SK-N-SH (cell line): ENCODE measurements at regions not wholly inside any gene's neighbourhood (a gene's known extent, or its start where the extent isn't known, plus 50 kb on each side); places are given as distances from the start of the nearest gene placed in this dataset.

Source experiments
- EZH2phosphoT487 ChIP-seq: fragments of 200-600 bp; sonication (generic); IDR thresholded peaks from 2 replicates; pipeline ENCODE4 v1.6.1; 2017; ENCODE audit warnings: low read depth, mixed run types, mild to moderate bottlenecking, antibody characterized with exemption, moderate library complexity, borderline replicate concordance
- FOXM1 ChIP-seq: IDR thresholded peaks from 2 replicates; pipeline ENCODE4 v1.4.0; 2012; ENCODE audit warnings: low read depth, mild to moderate bottlenecking
- GABPA ChIP-seq: IDR thresholded peaks from 2 replicates; pipeline ENCODE4 v1.4.0; 2012; ENCODE audit warnings: low read depth, mild to moderate bottlenecking
- MEF2A ChIP-seq: IDR thresholded peaks from 2 replicates; pipeline ENCODE4 v1.4.0; 2012; ENCODE audit warnings: low read depth, borderline replicate concordance
- NRF1 ChIP-seq: IDR thresholded peaks from 2 replicates; pipeline ENCODE4 v1.6.1; 2012; ENCODE audit warnings: low read depth, mild to moderate bottlenecking, low read length
- PBX3 ChIP-seq: IDR thresholded peaks from 2 replicates; pipeline ENCODE4; 2012
- POLR2AphosphoS5 ChIP-seq: IDR thresholded peaks from 2 replicates; pipeline ENCODE4 v1.6.1; 2012; ENCODE audit warnings: low read depth, low read length
- RCOR1 ChIP-seq: fragments of 150-350 bp; IDR thresholded peaks from 2 replicates; pipeline ENCODE4 v1.6.1; 2017; ENCODE audit warnings: antibody characterized with exemption, low read length
- SMC3 ChIP-seq: IDR thresholded peaks from 2 replicates; pipeline ENCODE4 v1.6.1; 2012; ENCODE audit warnings: low read depth, low read length, improper control_type of control experiment
- TCF12 ChIP-seq: IDR thresholded peaks from 2 replicates; pipeline ENCODE4 v1.4.0; 2012
- TF ChIP-seq, protein P1 (sequence below): fragments of 200-600 bp; sonication (generic); IDR thresholded peaks from 2 replicates; pipeline ENCODE4 v1.6.1; 2017; ENCODE audit warnings: antibody characterized with exemption, mild to moderate bottlenecking, moderate library complexity
- TF ChIP-seq, protein P2 (sequence below): IDR thresholded peaks from 2 replicates; pipeline ENCODE4 v1.4.0; 2012; ENCODE audit warnings: low read depth
- TF ChIP-seq, protein P3 (sequence below): IDR thresholded peaks from 2 replicates; pipeline ENCODE4 v1.6.1; 2012; ENCODE audit warnings: mild to moderate bottlenecking, low read depth, low read length, moderate library complexity

GRCh38 chr6:65771946-65772345, 64.9 kb upstream of the EYS start:
- TF ChIP-seq, protein P1, sequence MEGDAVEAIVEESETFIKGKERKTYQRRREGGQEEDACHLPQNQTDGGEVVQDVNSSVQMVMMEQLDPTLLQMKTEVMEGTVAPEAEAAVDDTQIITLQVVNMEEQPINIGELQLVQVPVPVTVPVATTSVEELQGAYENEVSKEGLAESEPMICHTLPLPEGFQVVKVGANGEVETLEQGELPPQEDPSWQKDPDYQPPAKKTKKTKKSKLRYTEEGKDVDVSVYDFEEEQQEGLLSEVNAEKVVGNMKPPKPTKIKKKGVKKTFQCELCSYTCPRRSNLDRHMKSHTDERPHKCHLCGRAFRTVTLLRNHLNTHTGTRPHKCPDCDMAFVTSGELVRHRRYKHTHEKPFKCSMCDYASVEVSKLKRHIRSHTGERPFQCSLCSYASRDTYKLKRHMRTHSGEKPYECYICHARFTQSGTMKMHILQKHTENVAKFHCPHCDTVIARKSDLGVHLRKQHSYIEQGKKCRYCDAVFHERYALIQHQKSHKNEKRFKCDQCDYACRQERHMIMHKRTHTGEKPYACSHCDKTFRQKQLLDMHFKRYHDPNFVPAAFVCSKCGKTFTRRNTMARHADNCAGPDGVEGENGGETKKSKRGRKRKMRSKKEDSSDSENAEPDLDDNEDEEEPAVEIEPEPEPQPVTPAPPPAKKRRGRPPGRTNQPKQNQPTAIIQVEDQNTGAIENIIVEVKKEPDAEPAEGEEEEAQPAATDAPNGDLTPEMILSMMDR: no peak
- TF ChIP-seq, protein P2, sequence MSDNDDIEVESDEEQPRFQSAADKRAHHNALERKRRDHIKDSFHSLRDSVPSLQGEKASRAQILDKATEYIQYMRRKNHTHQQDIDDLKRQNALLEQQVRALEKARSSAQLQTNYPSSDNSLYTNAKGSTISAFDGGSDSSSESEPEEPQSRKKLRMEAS: no peak
- no peak for TF ChIP-seq PBX3
- no peak for TF ChIP-seq RCOR1
- TF ChIP-seq, protein P3, sequence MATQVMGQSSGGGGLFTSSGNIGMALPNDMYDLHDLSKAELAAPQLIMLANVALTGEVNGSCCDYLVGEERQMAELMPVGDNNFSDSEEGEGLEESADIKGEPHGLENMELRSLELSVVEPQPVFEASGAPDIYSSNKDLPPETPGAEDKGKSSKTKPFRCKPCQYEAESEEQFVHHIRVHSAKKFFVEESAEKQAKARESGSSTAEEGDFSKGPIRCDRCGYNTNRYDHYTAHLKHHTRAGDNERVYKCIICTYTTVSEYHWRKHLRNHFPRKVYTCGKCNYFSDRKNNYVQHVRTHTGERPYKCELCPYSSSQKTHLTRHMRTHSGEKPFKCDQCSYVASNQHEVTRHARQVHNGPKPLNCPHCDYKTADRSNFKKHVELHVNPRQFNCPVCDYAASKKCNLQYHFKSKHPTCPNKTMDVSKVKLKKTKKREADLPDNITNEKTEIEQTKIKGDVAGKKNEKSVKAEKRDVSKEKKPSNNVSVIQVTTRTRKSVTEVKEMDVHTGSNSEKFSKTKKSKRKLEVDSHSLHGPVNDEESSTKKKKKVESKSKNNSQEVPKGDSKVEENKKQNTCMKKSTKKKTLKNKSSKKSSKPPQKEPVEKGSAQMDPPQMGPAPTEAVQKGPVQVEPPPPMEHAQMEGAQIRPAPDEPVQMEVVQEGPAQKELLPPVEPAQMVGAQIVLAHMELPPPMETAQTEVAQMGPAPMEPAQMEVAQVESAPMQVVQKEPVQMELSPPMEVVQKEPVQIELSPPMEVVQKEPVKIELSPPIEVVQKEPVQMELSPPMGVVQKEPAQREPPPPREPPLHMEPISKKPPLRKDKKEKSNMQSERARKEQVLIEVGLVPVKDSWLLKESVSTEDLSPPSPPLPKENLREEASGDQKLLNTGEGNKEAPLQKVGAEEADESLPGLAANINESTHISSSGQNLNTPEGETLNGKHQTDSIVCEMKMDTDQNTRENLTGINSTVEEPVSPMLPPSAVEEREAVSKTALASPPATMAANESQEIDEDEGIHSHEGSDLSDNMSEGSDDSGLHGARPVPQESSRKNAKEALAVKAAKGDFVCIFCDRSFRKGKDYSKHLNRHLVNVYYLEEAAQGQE: no peak
- no peak for TF ChIP-seq NRF1
- no peak for TF ChIP-seq FOXM1
- no peak for TF ChIP-seq POLR2AphosphoS5
- no peak for TF ChIP-seq MEF2A
- TF ChIP-seq SMC3: no peak
- no peak for TF ChIP-seq EZH2phosphoT487
- TF ChIP-seq GABPA: no peak
- TF ChIP-seq TCF12: no peak
